Esophagus squamous epithelium (tissue), 4 donors: ENCODE measurements at regions not wholly inside any gene's neighbourhood (a gene's known extent, or its start where the extent isn't known, plus 50 kb on each side); places are given as distances from the start of the nearest gene placed in this dataset.

Experiments used
- CTCF ChIP-seq, 6 experiments: fragments of 450-650 bp in 4 of 6; fragments of 200-600 bp in 2 of 6; sonication (generic) in 2 of 6; IDR thresholded peaks; one replicate each; pipeline ENCODE4 v1.5.1; 2016 to 2019; ENCODE audit warnings: antibody characterized with exemption in 6 of 6, mild to moderate bottlenecking in 4 of 6, moderate library complexity in 4 of 6
- POLR2A ChIP-seq, 4 donors: fragments of 450-650 bp; IDR thresholded peaks; one replicate each; pipeline ENCODE4 v1.6.1; 2017; ENCODE audit warnings: antibody characterized with exemption in 4 of 4, mild to moderate bottlenecking in 4 of 4, moderate library complexity in 3 of 4

- TF ChIP-seq CTCF (IDR thresholded peaks at IDR 0.05) (no peak), POLR2A (IDR thresholded peaks at IDR 0.05) (no peak)
Measured at GRCh38 chrX:8033175-8033574, 106.0 kb upstream of the PNPLA4 start.
